Stimulated activated naive CD8-positive, alpha-beta T cell treated with anti-CD3 and anti-CD28 coated beads, Interleukin-15, Interleukin-2, amounts not matched to agents 100 U/mL and 50 U/mL, for 24 hours (primary cell): ENCODE measurements at regions not wholly inside any gene's neighbourhood (a gene's known extent, or its start where the extent isn't known, plus 50 kb on each side); places are given as distances from the start of the nearest gene placed in this dataset.

Experiments used
- ATAC-seq: fragments of 150-1000 bp; cut with Tn5 transposase; one replicate; pipeline ENCODE4 v1.10.0; 2021
- DNase-seq: peaks from one replicate; pipeline ENCODE4 v3.0.0; 2021

DNA sequence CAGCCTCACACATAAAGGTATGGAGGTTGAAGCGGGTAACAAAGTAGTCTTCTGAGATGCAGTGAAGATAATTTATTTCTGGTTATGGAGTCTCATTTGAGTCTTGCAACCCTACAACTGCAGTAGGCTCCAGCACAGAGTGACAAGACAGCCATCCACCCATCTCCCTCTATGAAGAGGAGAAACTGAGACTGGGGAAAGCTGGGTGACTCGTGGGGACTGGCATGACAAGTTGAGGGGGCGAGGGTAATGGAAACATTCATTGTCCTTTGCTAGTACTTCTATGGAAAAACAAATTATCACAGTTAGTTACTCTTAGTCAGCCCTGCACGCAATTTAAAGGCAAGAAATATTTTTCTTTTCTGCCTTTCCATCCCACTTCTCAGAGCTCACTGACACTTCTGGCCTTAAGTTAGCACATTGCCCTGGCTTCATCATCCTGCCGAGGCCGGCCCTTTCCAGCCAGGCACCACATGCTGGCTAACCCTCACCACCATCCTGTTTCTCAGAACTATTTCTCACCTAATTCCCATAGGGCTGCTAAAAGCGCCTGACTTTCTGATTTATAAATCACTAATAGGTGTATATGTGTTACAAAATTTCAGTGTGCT lies 361.1 kb downstream of the ETS1 start:
- ATAC-seq, result peak; percentile 79

DNA sequence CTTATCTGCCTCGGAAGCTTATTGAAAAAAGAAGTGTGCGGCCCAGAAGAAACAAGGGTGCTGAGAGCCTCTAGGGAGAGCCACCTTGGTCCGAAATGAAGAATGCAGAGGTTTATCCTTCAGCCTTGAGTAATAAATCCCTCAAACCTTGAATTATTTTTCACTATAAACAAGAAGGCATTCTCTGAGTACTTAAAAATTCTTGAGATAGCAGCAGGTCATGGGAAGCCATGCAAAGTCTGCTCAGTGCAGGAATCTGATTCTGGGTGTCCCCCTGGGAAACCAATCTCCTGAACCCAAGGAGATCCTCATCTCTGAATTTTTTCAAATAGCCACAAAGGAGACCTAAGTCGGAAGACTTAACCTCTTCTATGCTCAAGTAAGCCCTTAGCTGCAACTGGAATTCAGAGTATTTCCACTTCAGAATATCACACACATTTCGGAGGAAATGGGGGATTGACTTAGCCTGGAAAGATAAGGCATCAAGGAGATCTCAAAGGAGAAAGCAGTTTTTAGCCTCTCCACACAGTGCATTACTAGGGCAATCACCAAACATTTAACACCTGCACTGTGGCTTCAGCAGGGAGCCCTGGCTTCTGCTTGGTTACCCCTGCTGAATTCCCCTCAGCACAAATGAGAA lies 365.0 kb downstream of the ETS1 start:
- DNase-seq (no peak), ATAC-seq (no peak)

More for the DNA sequence above, 361.1 kb downstream of the ETS1 start:
- peak; percentile 57 for DNase-seq

DNA sequence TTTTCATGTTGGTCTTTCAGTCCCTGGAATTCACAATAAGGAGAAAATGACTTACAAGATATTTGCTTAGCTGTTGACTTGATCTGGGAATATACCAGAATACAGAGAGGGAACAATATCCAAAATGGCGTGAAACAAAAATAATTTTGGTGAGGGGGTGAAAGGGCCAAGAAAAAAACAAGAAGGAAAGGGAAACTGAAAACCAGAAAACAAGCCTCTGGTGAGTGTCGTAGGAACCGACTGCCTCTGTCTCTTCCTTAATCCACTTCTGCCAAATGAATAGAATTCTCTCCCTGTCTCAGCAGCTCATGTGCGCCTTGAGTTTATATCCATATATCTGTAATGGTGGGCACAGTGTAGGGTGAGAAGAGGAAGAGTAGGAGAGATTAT lies 367.6 kb downstream of the ETS1 start:
- no peak for DNase-seq
- ATAC-seq, result no peak

DNA sequence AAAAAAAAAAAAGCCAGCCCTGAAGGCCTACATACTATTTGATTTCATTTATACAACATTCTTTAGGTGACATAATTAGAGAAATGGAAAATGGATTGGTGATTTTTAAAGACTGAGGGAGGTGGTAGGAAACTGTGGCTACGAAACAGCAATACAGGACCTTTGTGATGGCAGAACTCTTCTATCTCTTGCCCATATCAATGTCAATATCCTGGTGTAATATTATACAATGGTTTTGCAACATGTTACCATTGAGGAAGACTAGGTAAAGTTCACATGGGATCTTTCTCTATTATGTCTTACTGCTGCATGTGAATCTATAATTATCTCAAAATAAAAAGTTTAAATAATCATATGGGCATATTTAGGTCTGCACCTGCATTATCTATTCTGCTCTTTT lies 371.2 kb downstream of the ETS1 start:
- DNase-seq, result no peak

DNA sequence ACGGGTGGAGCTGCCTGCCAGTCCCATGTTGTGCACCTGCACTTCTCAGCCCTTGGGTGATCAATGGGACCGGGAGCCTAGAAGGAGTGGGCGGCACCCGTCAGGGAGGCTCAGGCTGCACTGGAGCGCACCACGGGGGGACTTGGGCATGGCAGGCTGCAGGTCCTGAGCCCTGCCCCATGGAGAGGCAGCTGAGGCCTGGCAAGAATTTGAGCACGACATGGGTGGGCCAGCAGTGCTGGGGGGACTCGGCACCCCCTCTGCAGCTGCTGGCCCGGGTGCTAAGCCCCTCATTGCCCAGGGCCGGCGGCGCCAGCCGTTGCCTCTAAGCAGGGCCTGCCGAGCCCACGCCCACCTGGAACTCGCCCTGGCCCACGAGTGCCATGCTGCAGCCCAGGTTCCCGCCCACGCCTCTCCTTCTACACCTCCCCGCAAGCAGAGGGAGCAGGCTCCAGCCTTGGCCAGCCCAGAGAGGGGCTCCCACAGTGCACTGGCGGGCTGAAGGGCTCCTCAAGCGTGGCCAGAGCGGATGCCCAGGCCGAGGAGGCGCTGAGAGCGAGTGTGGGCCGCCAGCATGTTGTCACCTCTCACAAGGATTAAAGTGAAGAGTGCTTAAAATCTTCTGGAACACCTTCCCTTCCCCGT lies 372.0 kb downstream of the ETS1 start:
- ATAC-seq, result no peak
- DNase-seq, result no peak

More for the DNA sequence above, 371.2 kb downstream of the ETS1 start:
- ATAC-seq, result no peak

DNA sequence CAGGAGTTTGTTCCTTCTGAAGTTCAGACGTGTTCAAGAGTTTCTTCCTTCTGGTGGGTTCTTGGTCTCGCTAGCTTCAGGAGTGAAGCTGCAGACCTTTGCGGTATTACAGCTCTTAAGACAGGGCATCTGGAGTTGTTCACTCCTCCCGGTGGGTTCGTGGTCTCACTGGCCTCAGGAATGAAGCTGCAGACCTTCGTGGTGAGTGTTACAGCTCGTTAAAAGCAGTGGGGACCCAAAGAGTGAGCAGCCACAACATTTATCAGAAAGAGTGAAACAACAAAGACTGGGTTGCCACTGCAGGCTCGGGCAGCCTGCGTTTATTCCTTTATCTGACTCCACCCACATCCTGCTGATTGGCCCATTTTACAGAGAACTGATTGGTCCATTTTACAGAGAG lies 373.1 kb downstream of the ETS1 start:
- DNase-seq (no peak), ATAC-seq (no peak)

DNA sequence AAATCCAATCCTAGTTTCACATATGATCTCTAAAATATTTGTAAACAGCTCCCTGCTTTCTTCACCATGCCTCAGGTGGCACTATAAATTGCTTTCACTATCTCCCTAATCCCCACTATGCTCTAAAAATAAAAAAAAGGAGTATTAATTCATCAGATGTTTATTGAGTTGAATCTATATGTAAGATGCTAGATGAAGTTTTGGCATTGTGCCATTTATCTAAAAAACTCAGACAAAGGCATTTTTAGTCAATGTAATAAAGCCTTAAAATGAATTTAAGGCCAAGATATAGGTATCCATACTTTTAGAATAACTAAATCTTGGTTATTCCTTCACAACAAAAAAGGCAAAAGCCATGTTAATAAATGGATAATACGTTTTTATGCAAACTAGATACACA lies 373.9 kb downstream of the ETS1 start:
- no peak for ATAC-seq
- no peak for DNase-seq

DNA sequence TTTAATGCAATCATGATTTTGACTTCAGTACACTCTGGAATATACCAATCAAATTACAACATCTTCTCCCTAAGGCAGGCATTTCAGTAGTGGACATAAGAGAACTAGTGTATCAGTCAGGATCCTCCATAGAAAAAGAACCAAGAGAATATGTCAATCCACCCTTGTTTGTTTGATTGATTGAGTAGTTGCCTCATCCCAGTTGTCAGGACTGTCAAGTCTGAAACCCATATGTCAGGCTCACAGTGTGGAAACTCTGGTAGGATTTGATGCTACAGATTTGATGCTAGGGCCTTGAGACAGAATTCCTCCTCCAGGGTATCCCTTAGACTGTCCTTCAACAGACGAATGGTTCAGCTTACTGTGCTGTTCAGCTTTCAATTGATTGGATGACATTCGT lies 375.0 kb downstream of the ETS1 start:
- DNase-seq (no peak), ATAC-seq (no peak)

DNA sequence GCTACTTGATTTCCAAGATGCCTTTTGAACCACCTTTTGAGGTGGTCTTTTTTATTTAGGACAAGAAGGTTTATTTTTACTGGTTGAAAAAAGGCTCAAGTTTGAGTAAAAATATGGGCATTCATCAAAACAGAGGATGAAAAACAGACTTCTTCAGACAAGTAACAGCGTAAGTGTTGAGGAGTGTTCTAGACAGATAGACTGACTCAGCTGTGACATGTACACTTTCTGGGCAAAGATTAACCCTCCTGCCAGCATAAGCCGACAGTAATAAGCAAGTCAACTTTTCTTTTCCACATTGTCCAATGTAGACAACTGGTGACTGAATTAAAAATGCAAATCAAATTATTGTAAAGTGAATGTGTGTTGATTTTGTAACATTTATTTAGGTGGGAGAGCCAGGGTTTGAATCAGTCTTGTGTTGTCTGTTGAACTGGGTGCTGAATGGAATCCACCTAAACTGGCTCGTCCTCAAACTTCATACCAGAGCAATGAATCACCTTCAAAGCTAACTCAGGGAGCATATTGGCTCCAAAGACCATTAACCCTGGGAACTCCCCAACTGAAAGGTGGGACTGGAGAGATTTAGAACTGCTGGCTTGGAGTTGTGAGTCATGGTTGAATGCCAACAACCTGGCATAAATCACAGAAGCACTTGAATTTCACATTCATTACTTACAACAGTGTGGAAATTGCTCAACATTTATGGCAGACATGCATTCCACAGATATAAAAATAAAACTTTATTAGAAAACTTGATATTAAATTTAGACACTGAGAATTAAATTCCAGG lies 377.0 kb downstream of the ETS1 start:
- peak; percentile 89 for ATAC-seq
- DNase-seq, result no peak

DNA sequence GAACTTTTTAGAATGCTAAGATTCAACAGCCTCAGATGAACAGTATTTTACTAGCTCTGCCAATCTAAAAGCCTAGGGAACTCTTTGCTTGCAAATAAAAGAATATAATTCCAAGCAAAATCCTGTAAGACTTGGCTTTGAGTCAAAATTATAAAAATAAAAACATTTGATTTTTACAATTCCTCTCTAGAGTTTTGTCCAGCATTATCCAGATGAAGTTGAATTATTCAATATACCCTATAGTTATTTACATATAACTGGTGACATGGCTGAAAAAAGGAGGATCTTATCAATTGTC lies 378.3 kb downstream of the ETS1 start:
- ATAC-seq, result no peak
- DNase-seq, result no peak

DNA sequence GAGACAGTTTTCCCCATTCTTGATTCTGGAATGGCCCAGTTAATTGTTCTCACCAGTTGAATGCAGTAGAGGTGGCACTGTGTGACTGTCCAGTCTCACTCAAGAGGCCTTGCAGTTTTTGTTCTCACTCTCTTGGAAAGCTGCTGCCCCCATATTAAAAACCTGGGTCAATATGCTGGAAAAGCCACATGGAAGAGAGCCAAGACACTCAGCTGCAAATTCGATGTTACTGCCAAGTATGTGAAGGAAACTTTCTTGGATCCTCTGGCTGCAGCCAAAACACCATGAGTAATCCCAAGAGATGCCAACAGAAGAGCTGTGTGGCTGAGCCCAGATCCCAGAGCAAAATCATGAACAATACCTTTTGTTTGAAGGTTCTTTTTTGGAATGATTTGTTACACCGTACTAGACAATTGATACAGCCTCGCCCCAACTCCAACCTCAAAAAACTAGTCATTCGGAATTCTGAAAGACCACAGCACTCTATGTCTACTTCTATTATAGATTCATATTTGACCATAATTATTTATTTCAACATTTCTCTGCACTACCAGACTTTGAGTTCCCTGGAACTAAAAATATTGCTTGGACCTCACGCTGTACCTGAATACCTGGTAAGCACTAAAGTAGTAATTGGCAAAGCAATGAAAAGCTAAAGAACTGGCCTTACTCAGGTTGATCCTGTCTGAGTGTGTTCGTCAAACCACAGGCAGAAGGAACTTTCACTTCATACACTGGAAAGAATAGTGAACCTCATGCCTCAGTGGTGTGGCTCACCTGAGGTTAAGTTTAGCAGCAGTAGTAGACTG lies 378.8 kb downstream of the ETS1 start:
- DNase-seq (no peak), ATAC-seq (peak; percentile 70)

DNA sequence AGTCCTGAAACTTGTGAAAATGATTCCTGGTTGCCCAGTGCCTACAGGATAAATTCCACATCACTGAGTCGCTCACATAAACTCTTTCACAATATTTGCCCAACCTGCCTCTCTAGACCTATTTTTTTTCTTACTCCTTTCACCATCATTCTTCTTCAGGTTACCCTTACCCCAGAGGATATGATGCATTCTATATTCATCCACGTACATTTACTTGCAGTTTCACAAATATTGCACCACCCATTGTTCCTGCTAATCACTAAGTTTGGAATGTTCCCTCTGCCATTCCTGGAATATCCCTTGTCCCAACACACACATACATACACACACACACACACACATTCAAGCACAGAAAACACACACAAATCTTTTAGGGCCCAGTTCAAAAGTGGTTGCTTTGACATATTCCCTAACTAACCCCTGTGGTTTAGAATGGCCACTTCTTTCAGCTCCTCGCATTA lies 379.5 kb downstream of the ETS1 start:
- DNase-seq (no peak), ATAC-seq (no peak)

DNA sequence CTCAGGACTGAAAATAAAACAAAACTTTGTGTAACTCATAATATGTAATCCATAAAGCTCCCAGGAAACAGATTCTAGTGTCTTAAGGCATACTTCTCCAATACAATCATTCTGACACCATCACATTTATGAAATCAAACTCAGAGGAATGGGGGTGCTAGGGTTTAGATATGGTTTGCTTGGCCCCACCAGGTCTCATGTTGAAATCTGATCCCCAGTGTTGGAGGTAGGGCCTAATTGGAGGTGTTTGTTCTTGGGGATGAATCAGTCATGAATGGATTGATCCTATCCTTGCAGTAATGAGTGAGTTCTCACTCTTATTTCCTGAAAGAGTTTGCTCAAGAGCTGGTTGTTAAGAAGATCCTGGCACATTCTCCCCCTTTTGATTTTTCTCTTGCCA lies 380.9 kb downstream of the ETS1 start:
- ATAC-seq, result no peak
- no peak for DNase-seq

DNA sequence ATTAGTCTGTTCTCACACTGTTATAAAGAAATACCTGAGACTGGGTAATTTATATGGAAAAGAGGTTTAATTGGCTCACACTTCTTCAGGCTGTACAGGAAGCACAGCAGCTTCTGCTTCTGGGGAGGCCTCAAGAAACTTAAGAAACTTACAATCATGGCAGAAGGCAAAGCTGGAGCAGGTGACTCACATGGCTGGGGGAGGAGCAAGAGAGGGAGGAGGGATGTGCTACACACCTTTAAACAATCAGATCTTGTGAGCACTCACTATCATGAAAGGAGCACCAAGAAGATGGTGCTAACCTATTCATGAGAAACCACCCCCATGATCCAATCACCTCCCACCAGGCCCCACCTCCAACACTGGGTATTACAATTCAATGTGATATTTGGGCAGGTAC lies 381.6 kb downstream of the ETS1 start:
- no peak for ATAC-seq
- no peak for DNase-seq

DNA sequence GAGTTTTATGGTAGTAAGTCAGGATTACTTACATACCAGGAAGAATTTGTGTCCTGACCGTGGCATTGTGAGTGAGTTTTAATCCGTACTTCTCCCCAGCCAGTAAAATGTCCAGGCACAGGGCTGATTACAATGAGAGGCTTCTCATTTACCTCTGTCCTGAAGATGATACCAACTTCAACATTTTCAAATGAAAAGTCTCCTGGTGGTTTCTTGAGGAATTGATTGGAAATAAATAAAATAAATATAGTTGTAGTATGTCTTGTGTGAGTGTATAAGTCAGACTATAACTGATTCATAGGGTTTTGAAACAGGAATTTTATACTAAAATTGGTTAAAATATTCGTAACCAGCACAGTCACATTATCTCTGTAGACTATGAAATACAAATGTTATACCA lies 382.5 kb downstream of the ETS1 start:
- DNase-seq, result no peak
- ATAC-seq, result no peak

DNA sequence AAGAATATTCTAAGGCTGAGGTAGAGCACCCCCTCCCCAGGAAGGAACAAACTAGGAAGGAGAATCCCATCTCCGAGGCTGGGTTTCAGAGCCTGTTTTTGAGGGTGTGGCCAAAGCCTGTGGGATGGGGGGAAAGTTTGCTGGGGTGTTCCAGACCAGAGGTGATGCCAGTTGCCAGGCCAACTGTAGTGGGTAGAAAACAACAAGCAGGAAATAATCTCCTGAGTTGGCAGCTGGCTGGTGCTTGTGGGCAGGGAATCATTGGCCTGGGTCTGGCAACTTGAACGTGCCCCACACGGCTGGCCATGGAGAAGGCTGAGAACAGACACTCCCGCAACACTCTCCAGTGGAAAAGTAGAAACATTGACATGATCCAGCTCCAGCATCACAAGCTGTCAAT lies 385.6 kb downstream of the ETS1 start:
- DNase-seq (no peak), ATAC-seq (no peak)

DNA sequence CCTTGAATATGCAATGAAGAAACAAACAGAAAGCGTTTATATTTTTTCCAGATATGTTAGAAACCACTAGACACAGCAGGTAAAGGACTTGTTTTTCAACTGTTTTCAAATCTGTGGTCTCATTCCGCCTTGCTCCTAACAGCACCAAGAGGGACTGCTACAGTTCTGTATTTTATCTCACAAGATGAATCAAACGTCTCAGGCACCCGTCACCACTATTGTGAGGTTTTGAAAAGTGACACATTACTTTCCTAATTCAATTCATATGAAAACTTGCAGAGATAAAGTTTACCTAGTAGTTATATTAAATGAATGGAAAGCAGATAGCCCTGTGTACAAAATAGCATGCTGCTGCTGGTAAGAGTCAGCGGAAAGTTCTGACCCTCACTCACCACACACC lies 386.3 kb downstream of the ETS1 start:
- no peak for DNase-seq
- peak; percentile 80 for ATAC-seq

DNA sequence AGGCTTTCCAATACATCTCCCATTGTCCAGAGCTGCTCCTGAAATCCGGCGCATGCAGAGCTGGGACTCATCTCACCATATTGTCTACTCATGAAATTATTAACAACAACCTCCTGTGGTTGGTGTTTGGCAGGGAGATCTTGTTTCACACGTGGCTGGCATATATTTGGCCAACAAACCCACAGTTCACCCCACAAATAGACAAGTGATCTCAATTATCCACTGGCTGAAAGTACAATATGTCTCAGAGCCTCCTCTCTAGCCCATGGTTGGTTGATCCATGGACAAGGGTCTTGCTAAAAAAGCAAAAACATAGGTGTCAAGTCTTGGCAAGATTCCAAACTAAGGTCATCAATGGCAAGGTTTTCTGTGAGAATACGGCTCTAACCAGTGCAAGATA lies 386.9 kb downstream of the ETS1 start:
- DNase-seq (no peak), ATAC-seq (no peak)

DNA sequence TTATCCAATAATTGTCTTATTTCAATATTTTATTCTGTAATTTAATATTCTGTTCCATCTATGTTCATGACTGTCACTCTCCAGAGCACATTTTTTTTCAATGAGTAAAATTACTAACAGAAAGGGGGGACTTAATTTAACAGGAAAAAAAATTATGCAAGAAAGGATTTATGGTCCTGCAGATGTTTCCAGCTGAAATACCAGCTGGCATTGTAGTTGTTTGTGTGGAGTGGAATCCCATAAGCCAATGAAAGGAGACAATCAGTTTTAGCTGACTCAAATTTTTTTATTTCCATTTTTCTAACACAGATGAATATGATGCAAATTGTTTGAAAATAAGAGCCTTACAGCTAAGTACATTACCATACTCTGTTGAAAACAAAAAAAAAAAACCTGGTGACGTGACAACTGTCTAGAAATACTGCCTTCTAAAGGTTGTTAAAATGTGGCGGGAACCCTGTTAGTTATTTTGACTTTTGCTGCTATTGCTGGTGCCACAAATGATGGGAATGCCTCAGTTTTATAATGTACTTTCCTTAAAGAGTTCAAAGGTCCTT lies 389.1 kb downstream of the ETS1 start:
- DNase-seq, result no peak
- ATAC-seq, result no peak

DNA sequence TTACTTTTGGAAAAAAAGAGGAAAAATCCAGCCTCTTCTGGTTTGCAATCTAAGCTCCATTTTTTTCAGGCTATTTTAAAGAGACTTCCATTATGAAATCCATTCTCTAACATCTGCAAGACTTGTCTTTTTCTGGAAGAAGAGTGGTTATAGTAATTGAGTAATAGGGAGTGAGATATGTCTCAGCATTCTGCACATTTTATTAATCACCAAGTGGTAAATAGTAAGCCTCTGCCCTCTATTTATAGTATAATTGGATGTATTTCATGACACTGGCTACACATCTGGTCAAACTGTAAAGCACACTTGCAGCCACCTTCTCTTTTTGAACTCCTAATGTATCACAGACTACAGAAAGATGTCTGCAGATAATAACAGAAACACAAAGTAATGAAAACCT lies 391.1 kb downstream of the ETS1 start:
- no peak for DNase-seq
- ATAC-seq, result no peak

DNA sequence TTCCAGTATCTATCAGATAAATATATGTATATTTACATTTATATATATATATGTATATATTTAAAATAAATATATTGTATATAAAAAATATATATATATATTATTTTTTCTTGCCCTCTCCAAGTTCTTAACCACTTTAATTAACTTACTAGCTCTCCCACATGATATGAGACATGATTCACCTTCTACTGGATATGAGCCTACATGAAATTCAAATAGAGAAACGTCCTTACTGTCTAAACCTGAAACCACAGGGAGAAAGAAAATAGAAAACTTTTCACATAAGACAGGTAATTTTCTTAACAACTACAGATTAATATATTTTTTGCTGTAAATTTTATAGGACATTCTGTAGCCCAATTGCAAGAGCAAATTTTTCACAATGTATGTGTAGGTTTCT lies 391.6 kb downstream of the ETS1 start:
- DNase-seq (no peak), ATAC-seq (no peak)
